Esophagus muscularis mucosa (tissue), 4 donors: ENCODE measurements at regions not wholly inside any gene's neighbourhood (a gene's known extent, or its start where the extent isn't known, plus 50 kb on each side); places are given as distances from the start of the nearest gene placed in this dataset.

Experiments used
- DNase-seq: peaks from one replicate; pipeline ENCODE4 v3.0.0-alpha.2; 2017; ENCODE audit errors: extremely low spot score
- H3K27ac ChIP-seq, 4 donors: fragments of 200-600 bp; sonication (generic); replicated peaks in 1 of 4; 1 replicate in 3 of 4; 2 replicates in 1 of 4; pipeline ENCODE4 v1.5.1; 2016 to 2019; ENCODE audit warnings: mild to moderate bottlenecking in 1 of 4
- H3K27me3 ChIP-seq, 4 donors: fragments of 200-600 bp; sonication (generic); one replicate each; pipeline versions ENCODE4 v1.5.1 to v1.6.0; 2016 to 2019
- H3K36me3 ChIP-seq, 4 donors: fragments of 200-600 bp; sonication (generic); one replicate each; pipeline ENCODE4 v1.5.1; 2016 to 2019
- H3K4me1 ChIP-seq, 4 donors: fragments of 200-600 bp; sonication (generic); one replicate each; pipeline ENCODE4 v1.5.1; 2016 to 2019
- H3K4me3 ChIP-seq, 4 donors: fragments of 200-600 bp; sonication (generic); 1 replicate in 2 of 4; 2 replicates in 2 of 4; pipeline ENCODE4 v1.5.1; 2016 to 2019; ENCODE audit warnings: mild to moderate bottlenecking in 4 of 4, moderate library complexity in 1 of 4
- H3K9me3 ChIP-seq, 4 donors: fragments of 200-600 bp; sonication (generic); 1 replicate in 3 of 4; 2 replicates in 1 of 4; pipeline ENCODE4 v1.5.1; 2016 to 2019
- CTCF ChIP-seq, 3 experiments: fragments of 200-600 bp in 2 of 3; fragments of 450-650 bp in 1 of 3; sonication (generic) in 2 of 3; IDR thresholded peaks; one replicate each; pipeline ENCODE4 v1.5.1; 2017 to 2019; ENCODE audit warnings: antibody characterized with exemption in 3 of 3, mild to moderate bottlenecking in 2 of 3, moderate library complexity in 1 of 3
- EP300 ChIP-seq: sonication (generic); formaldehyde crosslinking; IDR thresholded peaks from one replicate; pipeline ENCODE4 v1.6.1; 2017; ENCODE audit warnings: antibody characterized with exemption
- POLR2A ChIP-seq: fragments of 450-650 bp; IDR thresholded peaks from one replicate; pipeline ENCODE4 v1.6.1; 2017; ENCODE audit warnings: antibody characterized with exemption, moderate library complexity, mild to moderate bottlenecking, low read depth
- POLR2AphosphoS5 ChIP-seq, 2 donors: sonication (generic); formaldehyde crosslinking; IDR thresholded peaks; one replicate each; pipeline ENCODE4 v1.6.1; 2017; ENCODE audit warnings: antibody characterized with exemption in 2 of 2
- WGBS: methylation state at CpG from one replicate; pipeline ENCODE4 v1.1.5; 2018; 5-methylcytosine and 5-hydroxymethylcytosine counted together
- intact Hi-C: fragments of 100-400 bp; cut with DNase I; formaldehyde crosslinking; loops from one replicate; pipeline ENCODE4 v1.15.1; 2023

- Histone ChIP-seq H3K4me3 (no peak overlapping the region), H3K4me1 (no peaks in the 10 kb centered on the region)
Observed at GRCh38 chr5:166166071-166166470, 2125.4 kb upstream of the WWC1 start.

GRCh38 chr5:166172597-166172996, 2118.8 kb upstream of the WWC1 start:
- 76% methylated on average over 4 of the region's 4 CpGs for WGBS
- TF ChIP-seq EP300 (no peak), CTCF (IDR thresholded peaks at IDR 0.05) (no peak), POLR2A (no peak), POLR2AphosphoS5 (IDR thresholded peaks at IDR 0.05) (no peak)
- no peaks in the 10 kb centered on the region for H3K4me1 ChIP-seq
- H3K4me3 ChIP-seq = no peak overlapping the region
- H3K9me3 ChIP-seq = no peaks in the 10 kb centered on the region
- intact Hi-C loops = no loop called here
- DNase-seq = no peak
- H3K36me3 ChIP-seq = no peaks in the 10 kb centered on the region
- H3K27me3 ChIP-seq = no peaks in the 10 kb centered on the region
- no peak overlapping the region for H3K27ac ChIP-seq

More at GRCh38 chr5:166166071-166166470, 2125.4 kb upstream of the WWC1 start:
- intact Hi-C loops = no loop called here
- Histone ChIP-seq H3K36me3 (no peaks in the 10 kb centered on the region), H3K9me3 (no peaks in the 10 kb centered on the region), H3K27ac (no peak overlapping the region), H3K27me3 (no peaks in the 10 kb centered on the region)
- 64% methylated on average over 5 of the region's 5 CpGs for WGBS
- TF ChIP-seq POLR2AphosphoS5 (IDR thresholded peaks at IDR 0.05) (no peak), POLR2A (no peak), EP300 (no peak), CTCF (IDR thresholded peaks at IDR 0.05) (no peak)
- DNase-seq = no peak

GRCh38 chr5:166178411-166179080, 2112.9 kb upstream of the WWC1 start:
- H3K9me3 ChIP-seq = no peaks in the 10 kb centered on the region
- H3K4me3 ChIP-seq = no peak overlapping the region
- DNase-seq = no peak
- no peaks in the 10 kb centered on the region for H3K27me3 ChIP-seq
- H3K27ac ChIP-seq = no peak overlapping the region
- intact Hi-C loops = no loop called here
- no peaks in the 10 kb centered on the region for H3K4me1 ChIP-seq
- H3K36me3 ChIP-seq = no peaks in the 10 kb centered on the region
- TF ChIP-seq POLR2A (no peak), EP300 (no peak), CTCF (IDR thresholded peaks at IDR 0.05) (no peak), POLR2AphosphoS5 (IDR thresholded peaks at IDR 0.05) (no peak)
- 56% methylated on average over 8 of the region's 8 CpGs for WGBS

- H3K36me3 ChIP-seq = no peaks in the 10 kb centered on the region
- WGBS = 88% methylated on average over 10 of the region's 10 CpGs
- no peaks in the 10 kb centered on the region for H3K27me3 ChIP-seq
- DNase-seq = no peak
- intact Hi-C loops = no loop called here
- TF ChIP-seq EP300 (no peak), CTCF (IDR thresholded peaks at IDR 0.05) (no peak), POLR2A (no peak), POLR2AphosphoS5 (IDR thresholded peaks at IDR 0.05) (no peak)
- no peaks in the 10 kb centered on the region for H3K9me3 ChIP-seq
- H3K4me1 ChIP-seq = no peaks in the 10 kb centered on the region
- H3K4me3 ChIP-seq = no peak overlapping the region
- no peak overlapping the region for H3K27ac ChIP-seq
Observed at GRCh38 chr5:166185185-166185584, 2106.3 kb upstream of the WWC1 start.
